IMR-90 (cell line): ENCODE measurements at regions not wholly inside any gene's neighbourhood (a gene's known extent, or its start where the extent isn't known, plus 50 kb on each side); places are given as distances from the start of the nearest gene placed in this dataset.

Experiments
- ATAC-seq: fragments of 200-7000 bp; cut with Tn5 transposase; 2 replicates; pipeline ENCODE4 v1.9.1; 2020; ENCODE audit warnings: low read depth, mild to moderate bottlenecking, moderate library complexity
- BruUV-seq: library from RNA; stranded (reverse); fragments of 400-500 nt; replicated peaks from 2 replicates; lab custom pipeline; 2021; lab: Mats Ljungman, UMichigan
- CTCF ChIA-PET: fragments of 300-600 bp; formaldehyde crosslinking; extraction: SDS; loops from one replicate; lab custom pipeline; 2021; ENCODE audit warnings: antibody characterized with exemption; lab: Yijun Ruan, JAX
- POLR2A ChIA-PET: fragments of 300-600 bp; sonication (Branson Sonifier 250); formaldehyde crosslinking; loops from one replicate; lab custom pipeline; 2022; ENCODE audit warnings: antibody characterized with exemption; ENCODE audit not compliant: unreplicated experiment; lab: Charles Lee
- DNase-seq: peaks from one replicate; pipeline ENCODE4 v3.0.0; 2013
- H2AFZ ChIP-seq: replicated peaks from 2 replicates; pipeline ENCODE3; 2013; ENCODE audit warnings: low read length, mild to moderate bottlenecking; ENCODE audit not compliant: poor library complexity
- H2AK5ac ChIP-seq: 2 replicates; pipeline ENCODE4 v1.6.1; 2013; ENCODE audit warnings: low read depth, low read length, inconsistent platforms
- H2AK9ac ChIP-seq: replicated peaks from 2 replicates; pipeline ENCODE3; 2013; ENCODE audit warnings: mild to moderate bottlenecking, low read depth, low read length, moderate library complexity; ENCODE audit not compliant: poor library complexity
- H2BK120ac ChIP-seq: 2 replicates; pipeline ENCODE4 v1.6.1; 2013; ENCODE audit warnings: low read depth, low read length, inconsistent platforms
- H2BK15ac ChIP-seq: 3 replicates; pipeline ENCODE4 v1.6.1; 2013; ENCODE audit warnings: low read depth, low read length, inconsistent platforms
- H2BK20ac ChIP-seq: 2 replicates; pipeline ENCODE4 v1.6.1; 2013; ENCODE audit warnings: low read depth, mild to moderate bottlenecking, inconsistent platforms, low read length, moderate library complexity
- H2BK5ac ChIP-seq: 2 replicates; pipeline ENCODE4 v1.6.1; 2013; ENCODE audit warnings: mild to moderate bottlenecking, low read depth, low read length, inconsistent platforms; ENCODE audit not compliant: poor library complexity, severe bottlenecking
- H3K14ac ChIP-seq: replicated peaks from 2 replicates; pipeline ENCODE4 v1.6.1; 2013; ENCODE audit warnings: low read depth, low read length, inconsistent platforms
- H3K18ac ChIP-seq: 2 replicates; pipeline ENCODE4 v1.6.1; 2013; ENCODE audit warnings: low read depth, low read length, control low read depth
- H3K23ac ChIP-seq: 2 replicates; pipeline ENCODE4 v1.6.1; 2013; ENCODE audit warnings: low read depth, low read length, inconsistent platforms
- H3K27ac ChIP-seq: 2 replicates; pipeline ENCODE4 v1.5.1; 2013; ENCODE audit warnings: mild to moderate bottlenecking, control low read depth, low read length; ENCODE audit not compliant: insufficient read depth
- H3K27me3 ChIP-seq: 2 replicates; pipeline ENCODE4 v1.6.1; 2013; ENCODE audit warnings: low read length; ENCODE audit not compliant: control insufficient read depth, insufficient read depth
- H3K36me3 ChIP-seq: 2 replicates; pipeline ENCODE4 v1.6.1; 2013; ENCODE audit warnings: low read length, mixed read lengths; ENCODE audit not compliant: control insufficient read depth, insufficient read depth
- H3K4ac ChIP-seq: 2 replicates; pipeline ENCODE4 v1.6.1; 2013; ENCODE audit warnings: low read depth, low read length, inconsistent platforms
- H3K4me1 ChIP-seq: 2 replicates; pipeline ENCODE4 v1.6.1; 2013; ENCODE audit warnings: low read length, mixed read lengths; ENCODE audit not compliant: control insufficient read depth, insufficient read depth
- H3K4me2 ChIP-seq: 2 replicates; pipeline ENCODE4 v1.6.1; 2013; ENCODE audit warnings: low read depth, mild to moderate bottlenecking, control low read depth, low read length, moderate library complexity
- H3K4me3 ChIP-seq: 2 replicates; pipeline ENCODE4 v1.5.1; 2013; ENCODE audit warnings: low read depth, mild to moderate bottlenecking, control low read depth, low read length, moderate library complexity; ENCODE audit not compliant: insufficient read depth
- H3K56ac ChIP-seq: 2 replicates; pipeline ENCODE4 v1.6.1; 2013; ENCODE audit warnings: low read length, inconsistent platforms; ENCODE audit not compliant: insufficient read depth; ENCODE audit errors: extremely low read depth
- H3K79me1 ChIP-seq, 2 experiments: 2 replicates each; pipeline ENCODE4 v1.6.1; 2013; ENCODE audit warnings: low read length in 2 of 2, inconsistent platforms in 1 of 2, low read depth in 1 of 2
- H3K9ac ChIP-seq: 2 replicates; pipeline ENCODE4 v1.6.1; 2013; ENCODE audit warnings: low read depth, low read length, control low read depth
- H3K9me1 ChIP-seq: 2 replicates; pipeline ENCODE4 v1.6.1; 2013; ENCODE audit warnings: low read length, inconsistent platforms; ENCODE audit not compliant: insufficient read depth
- H3K9me3 ChIP-seq: 2 replicates; pipeline ENCODE4 v1.6.1; 2013; ENCODE audit warnings: low read length; ENCODE audit not compliant: control insufficient read depth, insufficient read depth
- H4K20me1 ChIP-seq: 2 replicates; pipeline ENCODE4 v1.6.1; 2013; ENCODE audit warnings: low read length, inconsistent platforms; ENCODE audit not compliant: insufficient read depth
- H4K5ac ChIP-seq: 2 replicates; pipeline ENCODE4 v1.6.1; 2013; ENCODE audit warnings: mild to moderate bottlenecking, low read depth, low read length, control low read depth
- H4K8ac ChIP-seq, 2 experiments: 2 replicates each; pipeline ENCODE4 v1.6.1; 2013; ENCODE audit warnings: low read depth in 2 of 2, low read length in 2 of 2, control low read depth in 1 of 2, inconsistent platforms in 1 of 2
- H4K91ac ChIP-seq: 2 replicates; pipeline ENCODE4 v1.6.1; 2013; ENCODE audit warnings: low read depth, low read length, inconsistent platforms; ENCODE audit not compliant: insufficient read depth
- BHLHE40 ChIP-seq: fragments of 150-350 bp; IDR thresholded peaks from 2 replicates; pipeline ENCODE4 v1.6.1; 2016; ENCODE audit warnings: mild to moderate bottlenecking, low read depth, low read length
- CEBPB ChIP-seq: IDR thresholded peaks from 2 replicates; pipeline ENCODE4 v1.6.1; 2012; ENCODE audit warnings: low read depth, low read length, improper control_type of control experiment
- CHD1 ChIP-seq: IDR thresholded peaks from 2 replicates; pipeline ENCODE4 v1.6.1; 2012; ENCODE audit warnings: low read depth, low read length, improper control_type of control experiment
- CTCF ChIP-seq: conservative IDR thresholded peaks from 2 replicates; pipeline ENCODE4 v1.5.1; 2012; ENCODE audit warnings: mild to moderate bottlenecking, low read depth, low read length, improper control_type of control experiment
- ELK1 ChIP-seq: fragments of 150-350 bp; IDR thresholded peaks from 2 replicates; pipeline ENCODE4 v1.6.1; 2016; ENCODE audit warnings: low read depth, mild to moderate bottlenecking, low read length, moderate library complexity, borderline replicate concordance
- FOS ChIP-seq: fragments of 150-350 bp; IDR thresholded peaks from 2 replicates; pipeline ENCODE4 v1.6.1; 2016; ENCODE audit warnings: low read depth, low read length
- MAFK ChIP-seq: IDR thresholded peaks from 2 replicates; pipeline ENCODE4 v1.6.1; 2012; ENCODE audit warnings: low read depth, low read length, improper control_type of control experiment
- MAZ ChIP-seq: IDR thresholded peaks from 2 replicates; pipeline ENCODE4 v1.6.1; 2012; ENCODE audit warnings: low read depth, mild to moderate bottlenecking, low read length, improper control_type of control experiment, moderate library complexity, borderline replicate concordance
- MXI1 ChIP-seq: IDR thresholded peaks from 2 replicates; pipeline ENCODE4 v1.6.1; 2012; ENCODE audit warnings: low read depth, mild to moderate bottlenecking, low read length, moderate library complexity, borderline replicate concordance
- NFE2L2 ChIP-seq: fragments of 150-350 bp; IDR thresholded peaks from 2 replicates; pipeline ENCODE4 v1.6.1; 2016; ENCODE audit warnings: low read depth, mild to moderate bottlenecking, low read length
- POLR2A ChIP-seq: IDR thresholded peaks from 2 replicates; pipeline ENCODE4 v1.6.1; 2012; ENCODE audit warnings: mild to moderate bottlenecking, low read depth, low read length
- RAD21 ChIP-seq: IDR thresholded peaks from 2 replicates; pipeline ENCODE4 v1.6.1; 2012; ENCODE audit warnings: low read length, improper control_type of control experiment
- RCOR1 ChIP-seq: IDR thresholded peaks from 2 replicates; pipeline ENCODE4 v1.6.1; 2012; ENCODE audit warnings: mild to moderate bottlenecking, low read length, improper control_type of control experiment; ENCODE audit not compliant: insufficient replicate concordance
- RFX5 ChIP-seq: IDR thresholded peaks from 2 replicates; pipeline ENCODE4 v1.8.0; 2012; ENCODE audit warnings: low read depth, mild to moderate bottlenecking, low read length, moderate library complexity
- SMC3 ChIP-seq: fragments of 150-350 bp; IDR thresholded peaks from 2 replicates; pipeline ENCODE4 v1.6.1; 2016; ENCODE audit warnings: low read depth, mild to moderate bottlenecking, antibody characterized with exemption, low read length, moderate library complexity
- USF2 ChIP-seq: fragments of 150-350 bp; IDR thresholded peaks from 2 replicates; pipeline ENCODE4 v1.6.1; 2017; ENCODE audit warnings: mild to moderate bottlenecking, antibody characterized with exemption, low read length, low read depth
- WGBS, 2 experiments: methylation state at CpG; one replicate each; pipeline versions ENCODE4 v1.1.5 to v1.1.7; 2013; ENCODE audit warnings: missing lambda C conversion rate in 2 of 2; ENCODE audit not compliant: insufficient read length in 1 of 2; ENCODE audit errors: extremely low coverage in 2 of 2; 5-methylcytosine and 5-hydroxymethylcytosine counted together
- dilution Hi-C: fragments of 300-500 bp; cut with HindIII; formaldehyde crosslinking; loops from one replicate; pipeline ENCODE4 v1.14.3; 2018; ENCODE audit warnings: low sequenced_read_pairs; ENCODE audit not compliant: unreplicated experiment
- in situ Hi-C: fragments of 300-500 bp; cut with MboI; formaldehyde crosslinking; loops from 3 replicates; pipeline ENCODE4 v1.14.3; 2019; ENCODE audit warnings: low sequenced_read_pairs, inconsistent platforms, mixed read lengths
- intact Hi-C: fragments of 100-400 bp; cut with micrococcal nuclease; formaldehyde crosslinking; loops from 2 replicates; pipeline ENCODE4 v1.10.0; 2022

- Histone ChIP-seq H3K79me1 (no peaks in the 10 kb centered on the region), H3K4me2 (no peak overlapping the region), H3K56ac (no peak overlapping the region), H3K9ac (no peak overlapping the region), H3K18ac (no peak overlapping the region), H3K36me3 (no peaks in the 10 kb centered on the region), H2AK5ac (no peak overlapping the region), H2BK5ac (no peak overlapping the region), H4K8ac (no peak overlapping the region), H3K9me1 (no peaks in the 10 kb centered on the region), H2BK20ac (no peak overlapping the region), H3K4ac (no peak overlapping the region), H3K9me3 (no peaks in the 10 kb centered on the region), H3K4me3 (no peak overlapping the region), H4K5ac (no peak overlapping the region), H2BK120ac (no peak overlapping the region), H3K4me1 (no peaks in the 10 kb centered on the region), H4K91ac (no peak overlapping the region), H4K20me1 (no peaks in the 10 kb centered on the region), H3K27ac (no peak overlapping the region), H3K27me3 (no peaks in the 10 kb centered on the region), H2AFZ (no peak overlapping the region), H3K23ac (no peak overlapping the region), H2AK9ac (no peak overlapping the region), H3K14ac (no peak overlapping the region), H2BK15ac (no peak overlapping the region)
- in situ Hi-C loops, result no loop called here
- DNase-seq (no peak), ATAC-seq (no peak)
- no TSS peak for BruUV-seq
- ChIA-PET POLR2A (no interaction called here), CTCF (no interaction called here)
- TF ChIP-seq ELK1 (no peak), MAFK (no peak), POLR2A (no peak), FOS (no peak), RCOR1 (no peak), RAD21 (no peak), NFE2L2 (no peak), MXI1 (no peak), BHLHE40 (no peak), MAZ (no peak), RFX5 (no peak), USF2 (no peak), CHD1 (no peak), CTCF (no peak), CEBPB (no peak), SMC3 (no peak)
- intact Hi-C loops, result no loop called here
- dilution Hi-C loops, result no loop called here
- WGBS, 2 experiments, result no CpG with 5 or more reads among the region's 2 CpGs
Measured at GRCh38 chr14:83355609-83356008, 1822.0 kb upstream of the SEL1L start.
